K562 (cell line): ENCODE measurements at regions not wholly inside any gene's neighbourhood (a gene's known extent, or its start where the extent isn't known, plus 50 kb on each side); places are given as distances from the start of the nearest gene placed in this dataset.

Experiments
- BCLAF1 ChIP-seq, 2 experiments: fragments of 450-650 bp in 1 of 2; IDR thresholded peaks; 2 replicates each; pipeline ENCODE4 v1.6.1; 2011 to 2017; ENCODE audit warnings: low read depth in 2 of 2, antibody characterized with exemption in 1 of 2, borderline replicate concordance in 1 of 2, low read length in 1 of 2, mild to moderate bottlenecking in 1 of 2, mixed read lengths in 1 of 2; ENCODE audit not compliant: control insufficient read depth in 1 of 2
- BRD4 ChIP-seq: fragments of 200-600 bp; sonication (generic); IDR thresholded peaks from 2 replicates; pipeline ENCODE4 v1.6.1; 2017; ENCODE audit warnings: inconsistent platforms
- ELK3 ChIP-seq: fragments of 450-650 bp; formaldehyde crosslinking; IDR thresholded peaks from 2 replicates; pipeline ENCODE4 v1.4.0; 2020; ENCODE audit warnings: mild to moderate bottlenecking
- HMG20A ChIP-seq: fragments of 450-650 bp; formaldehyde crosslinking; conservative IDR thresholded peaks from 2 replicates; pipeline ENCODE4 v1.4.0; 2020; ENCODE audit warnings: mild to moderate bottlenecking, mixed read lengths
- HMGN3 ChIP-seq: IDR thresholded peaks from 2 replicates; pipeline ENCODE4 v1.6.1; 2011; ENCODE audit warnings: borderline replicate concordance, low read depth, mild to moderate bottlenecking, mixed read lengths, low read length; ENCODE audit not compliant: insufficient read length; ENCODE audit errors: extremely low read depth
- HNRNPL ChIP-seq: fragments of 200-400 bp; formaldehyde crosslinking; IDR thresholded peaks from 2 replicates; pipeline ENCODE4 v1.6.1; 2017; ENCODE audit warnings: low read depth, mild to moderate bottlenecking, low read length
- MCM7 ChIP-seq, 2 experiments: fragments of 450-650 bp; IDR thresholded peaks; 2 replicates each; pipeline ENCODE4 v1.6.1; 2016 to 2018
- MECOM ChIP-seq: fragments of 250-450 bp; sonication (Bioruptor Pico); IDR thresholded peaks from 2 replicates; pipeline ENCODE4 v1.8.0; 2022; ENCODE audit warnings: inconsistent platforms
- POLR2AphosphoS2 ChIP-seq: IDR thresholded peaks from 2 replicates; pipeline ENCODE4 v1.6.1; 2012; ENCODE audit warnings: low read length, improper control_type of control experiment
- POLR2B ChIP-seq: fragments of 450-650 bp; IDR thresholded peaks from 2 replicates; pipeline ENCODE4 v1.6.1; 2018; ENCODE audit warnings: low read depth; ENCODE audit not compliant: partially characterized antibody
- POLR2G ChIP-seq: fragments of 200-400 bp; formaldehyde crosslinking; IDR thresholded peaks from 2 replicates; pipeline ENCODE4 v1.6.1; 2017; ENCODE audit warnings: low read depth, mild to moderate bottlenecking, antibody characterized with exemption, low read length, moderate library complexity
- POLR2H ChIP-seq: IDR thresholded peaks from 2 replicates; pipeline ENCODE4 v1.6.1; 2016; ENCODE audit warnings: missing genetic modification characterization, low read depth, mild to moderate bottlenecking, control low read depth, missing compliant biosample characterization, moderate library complexity
- SNAPC5 ChIP-seq: fragments of 250-450 bp; sonication (Bioruptor Pico); IDR thresholded peaks from 2 replicates; pipeline ENCODE4 v1.8.0; 2021; ENCODE audit warnings: moderate library complexity, mild to moderate bottlenecking, inconsistent platforms
- SRF ChIP-seq, 2 experiments: fragments of 250-450, 450-650 bp in 1 of 2; sonication (Bioruptor Pico) in 1 of 2; sonication (generic) in 1 of 2; formaldehyde crosslinking; IDR thresholded peaks; 2 replicates each; pipeline versions ENCODE4 v1.5.0 to v1.5.1; 2020 to 2022; ENCODE audit warnings: mild to moderate bottlenecking in 1 of 2, missing genetic modification reagents in 1 of 2
- SUPT5H ChIP-seq: fragments of 450-650 bp; IDR thresholded peaks from 2 replicates; pipeline ENCODE4 v1.6.1; 2016
- VEZF1 ChIP-seq: fragments of 200-800 bp; sonication (Bioruptor generic); IDR thresholded peaks from 2 replicates; pipeline ENCODE4 v1.6.1; 2017; ENCODE audit warnings: missing genetic modification characterization, missing compliant biosample characterization
- ZNF140 ChIP-seq: fragments of 250-450 bp; sonication (Bioruptor Pico); IDR thresholded peaks from 2 replicates; pipeline ENCODE4 v1.8.0; 2021; ENCODE audit warnings: moderate library complexity, mild to moderate bottlenecking, inconsistent platforms
- ZNF212 ChIP-seq: fragments of 450-650 bp; formaldehyde crosslinking; IDR thresholded peaks from 2 replicates; pipeline ENCODE4 v1.4.0; 2020; ENCODE audit warnings: mild to moderate bottlenecking
- ZNF311 ChIP-seq: fragments of 250-450 bp; sonication (Bioruptor Pico); IDR thresholded peaks from 2 replicates; pipeline ENCODE4 v1.4.0; 2020; ENCODE audit warnings: mild to moderate bottlenecking, moderate library complexity
- ZNF668 ChIP-seq: fragments of 250-450 bp; sonication (Bioruptor Pico); IDR thresholded peaks from 2 replicates; pipeline ENCODE4 v1.8.0; 2022; ENCODE audit warnings: mild to moderate bottlenecking, inconsistent platforms
- ZNF75A ChIP-seq: fragments of 450-650 bp; formaldehyde crosslinking; IDR thresholded peaks from 2 replicates; pipeline ENCODE4 v1.4.0; 2020; ENCODE audit warnings: mild to moderate bottlenecking
- ZNF764 ChIP-seq: fragments of 250-450 bp; sonication (Bioruptor Pico); IDR thresholded peaks from 2 replicates; pipeline ENCODE4 v1.4.0; 2020; ENCODE audit warnings: low read depth, mild to moderate bottlenecking, moderate library complexity

- 0 out of 2 replicates have a peak, but pooled peaks have one; percentile 29 for TF ChIP-seq ELK3 (CRISPR knock-in tag)
- TF ChIP-seq SNAPC5 = no peak
- peak; percentile 5; the same call in 1 of the 2 replicates for TF ChIP-seq POLR2AphosphoS2
- TF ChIP-seq MCM7 (IDR thresholded peaks at IDR 0.05) = no peak
- 0 out of 2 replicates have a peak, but pooled peaks have one; percentile 11 for TF ChIP-seq SUPT5H
- 0 out of 2 replicates have a peak, but pooled peaks have one; percentile 29 for TF ChIP-seq HNRNPL
- peak; percentile 51; the same call in 1 of the 2 replicates for TF ChIP-seq ZNF668 (CRISPR knock-in tag)
- peak; percentile 60; the same call in 1 of the 2 replicates for TF ChIP-seq ZNF75A (CRISPR knock-in tag)
- TF ChIP-seq VEZF1 (CRISPR knock-in tag) = no peak
- peak in 1 of 2 experiments; percentile 74; a peak in 1 of 4 replicates for TF ChIP-seq BCLAF1 (IDR thresholded peaks at IDR 0.05; ENCODE audit: borderline replicate concordance in 1 of 2, control insufficient read depth in 1 of 2, low read depth in 2 of 2, low read length in 1 of 2)
- 0 out of 2 replicates have a peak, but pooled peaks have one; percentile 29 for TF ChIP-seq POLR2G
- TF ChIP-seq ZNF212 = 0 out of 2 replicates have a peak, but pooled peaks have one; percentile 38
- TF ChIP-seq POLR2B = peak; percentile 20
- 0 out of 2 replicates have a peak, but pooled peaks have one; percentile 33 for TF ChIP-seq ZNF311
- peak; percentile 20 for TF ChIP-seq HMGN3
- TF ChIP-seq HMG20A (CRISPR knock-in tag) = no peak
- TF ChIP-seq BRD4 = no peak
- 0 out of 2 replicates have a peak, but pooled peaks have one; percentile 46 for TF ChIP-seq ZNF764 (CRISPR knock-in tag)
- peak; percentile 27; the same call in 1 of the 2 replicates for TF ChIP-seq POLR2H (tag)
- TF ChIP-seq ZNF140 = no peak
- TF ChIP-seq SRF (CRISPR knock-in tag; IDR thresholded peaks at IDR 0.05) = peak in 1 of 2 experiments; percentile 67; a peak in 1 of 4 replicates
- 0 out of 2 replicates have a peak, but pooled peaks have one; percentile 16 for TF ChIP-seq MECOM
Measured at GRCh38 chr6:26213334-26214075, 126.3 kb downstream of the HFE start (continued).
